ENCODE measurements at regions not wholly inside any gene's neighbourhood (a gene's known extent, or its start where the extent isn't known, plus 50 kb on each side); places are given as distances from the start of the nearest gene placed in this dataset.

DNA sequence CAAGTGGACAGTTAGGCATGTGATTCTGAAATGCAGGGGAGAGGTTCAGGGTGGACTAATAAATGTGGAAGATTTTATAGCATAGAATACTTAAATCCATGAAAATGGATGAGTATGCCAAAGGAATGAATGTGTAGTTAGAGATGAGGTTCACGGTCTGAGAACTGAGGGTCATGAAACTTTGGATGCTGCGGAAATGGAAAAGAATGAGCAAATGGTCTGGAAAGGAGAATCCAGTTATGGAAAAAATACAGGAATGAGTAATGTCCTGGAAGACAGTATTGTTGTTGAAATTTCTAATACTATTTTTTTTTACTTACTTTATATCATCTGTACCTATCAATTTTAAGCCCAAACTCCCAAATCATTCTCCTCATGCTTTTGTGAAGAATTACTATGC, 2369.4 kb downstream of the MAT2B start:
- H3K27me3 Mint-ChIP-seq: no peaks in the 10 kb centered on the region
- Histone ChIP-seq H3K36me3 (ENCODE audit: control insufficient read depth in 2 of 3, insufficient read depth in 3 of 3, low read length in 3 of 3) (no peaks in the 10 kb centered on the region), H3K27me3 (ENCODE audit: control insufficient read depth in 2 of 2, insufficient read depth in 2 of 2, low read length in 2 of 2) (no peaks in the 10 kb centered on the region), H3K4me3 (ENCODE audit: low read length) (no peak overlapping the region), H3K27ac (ENCODE audit: low read depth, low read length) (no peak overlapping the region), H3K4me1 (ENCODE audit: control insufficient read depth in 2 of 2, insufficient read depth in 2 of 2, low read length in 2 of 2) (no peaks in the 10 kb centered on the region), H3K9me3 (ENCODE audit: control insufficient read depth in 2 of 3, low read length in 3 of 3) (no peaks in the 10 kb centered on the region)
- DNase-seq: no peak
- intact Hi-C loops (cut with micrococcal nuclease): no loop called here
- ATAC-seq: no peak
- CTCF ChIA-PET: no interaction called here
- peaks cover 0 to 44% (median 14%) of the 10 kb centered on the region in 11 donors for H3K9me3 Mint-ChIP-seq
- H3K4me1 Mint-ChIP-seq: peaks cover 0 to 2% (median 0%) of the 10 kb centered on the region in 7 donors
- POLR2A ChIA-PET: no interaction called here
- H3K36me3 Mint-ChIP-seq: no peaks in the 10 kb centered on the region
- H3K4me3 Mint-ChIP-seq: no peak overlapping the region
- H3K27ac Mint-ChIP-seq: no peak overlapping the region

DNA sequence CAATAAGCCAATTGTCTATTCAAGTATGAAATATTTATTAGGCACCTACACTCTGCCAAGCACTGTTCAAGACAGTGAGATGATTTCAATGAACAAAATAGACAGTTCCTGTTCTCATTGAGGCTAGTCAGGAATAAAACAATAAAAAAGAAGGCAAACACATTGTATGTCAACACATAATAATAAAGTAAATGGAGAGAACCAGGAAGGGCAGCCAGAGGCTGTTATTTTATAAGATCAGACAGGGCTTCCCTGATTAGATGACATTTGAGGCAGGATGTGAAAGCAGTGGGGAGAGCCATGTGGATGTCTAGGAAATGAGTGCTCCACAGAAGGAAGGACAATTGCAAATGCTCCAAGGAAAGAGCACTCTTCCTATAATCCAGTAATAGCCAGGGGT, 2371.1 kb downstream of the MAT2B start:
- Histone ChIP-seq H3K9me3 (ENCODE audit: control insufficient read depth in 2 of 3, low read length in 3 of 3) (no peaks in the 10 kb centered on the region), H3K27me3 (ENCODE audit: control insufficient read depth in 2 of 2, insufficient read depth in 2 of 2, low read length in 2 of 2) (no peaks in the 10 kb centered on the region), H3K4me1 (ENCODE audit: control insufficient read depth in 2 of 2, insufficient read depth in 2 of 2, low read length in 2 of 2) (no peaks in the 10 kb centered on the region), H3K27ac (ENCODE audit: low read depth, low read length) (no peak overlapping the region), H3K36me3 (ENCODE audit: control insufficient read depth in 2 of 3, insufficient read depth in 3 of 3, low read length in 3 of 3) (no peaks in the 10 kb centered on the region), H3K4me3 (ENCODE audit: low read length) (no peak overlapping the region)
- H3K36me3 Mint-ChIP-seq: no peaks in the 10 kb centered on the region
- no peak for ATAC-seq
- ChIA-PET CTCF (no interaction called here), POLR2A (no interaction called here)
- intact Hi-C loops (cut with micrococcal nuclease): no loop called here
- no peak for DNase-seq
- peaks cover 0 to 2% (median 0%) of the 10 kb centered on the region in 7 donors for H3K4me1 Mint-ChIP-seq
- H3K27ac Mint-ChIP-seq: no peak overlapping the region
- H3K27me3 Mint-ChIP-seq: no peaks in the 10 kb centered on the region
- H3K9me3 Mint-ChIP-seq: peaks cover 0 to 40% (median 14%) of the 10 kb centered on the region in 11 donors
- H3K4me3 Mint-ChIP-seq: no peak overlapping the region

DNA sequence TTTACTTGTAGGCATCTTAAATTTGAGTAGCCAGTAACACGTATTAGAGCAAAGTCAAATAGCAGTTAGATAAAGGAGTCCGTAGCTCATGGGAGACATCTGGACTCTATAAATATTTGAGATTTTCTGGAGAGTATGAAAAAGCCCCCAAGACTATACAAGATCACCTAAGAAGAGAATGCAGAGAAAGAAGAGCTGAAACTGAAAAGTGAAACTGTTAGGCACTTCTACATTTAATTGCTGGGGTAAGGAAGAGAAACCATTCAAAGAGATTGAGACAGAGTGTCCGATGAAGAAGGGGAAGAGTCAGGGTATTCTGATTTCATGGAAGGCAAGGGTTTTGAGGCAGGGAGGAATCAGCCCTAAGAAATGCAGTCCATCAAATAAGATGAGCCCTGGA, 2372.1 kb downstream of the MAT2B start:
- H3K27me3 ChIP-seq (ENCODE audit: control insufficient read depth in 2 of 2, insufficient read depth in 2 of 2, low read length in 2 of 2): no peaks in the 10 kb centered on the region
- Mint-ChIP-seq H3K4me1 (peaks cover 0 to 2% (median 0%) of the 10 kb centered on the region in 7 donors), H3K27ac (no peak overlapping the region), H3K9me3 (peaks cover 0 to 40% (median 15%) of the 10 kb centered on the region in 11 donors), H3K36me3 (no peaks in the 10 kb centered on the region), H3K27me3 (no peaks in the 10 kb centered on the region), H3K4me3 (no peak overlapping the region)
- H3K27ac ChIP-seq (ENCODE audit: low read depth, low read length): no peak overlapping the region
- POLR2A ChIA-PET: no interaction called here
- no peak for DNase-seq
- no peak for ATAC-seq
- H3K36me3 ChIP-seq (ENCODE audit: control insufficient read depth in 2 of 3, insufficient read depth in 3 of 3, low read length in 3 of 3): no peaks in the 10 kb centered on the region
- no peaks in the 10 kb centered on the region for H3K4me1 ChIP-seq (ENCODE audit: control insufficient read depth in 2 of 2, insufficient read depth in 2 of 2, low read length in 2 of 2)
- H3K4me3 ChIP-seq (ENCODE audit: low read length): no peak overlapping the region
- intact Hi-C loops (cut with micrococcal nuclease): no loop called here
- no peaks in the 10 kb centered on the region for H3K9me3 ChIP-seq (ENCODE audit: control insufficient read depth in 2 of 3, low read length in 3 of 3)
- CTCF ChIA-PET: no interaction called here

- DNase-seq (no peak), ATAC-seq (no peak)
- H3K4me1 ChIP-seq (ENCODE audit: control insufficient read depth in 2 of 2, insufficient read depth in 2 of 2, low read length in 2 of 2): no peaks in the 10 kb centered on the region
- no peak overlapping the region for H3K4me3 ChIP-seq (ENCODE audit: low read length)
- Mint-ChIP-seq H3K27ac (no peak overlapping the region), H3K36me3 (no peaks in the 10 kb centered on the region), H3K4me1 (peaks cover 0 to 2% (median 0%) of the 10 kb centered on the region in 7 donors), H3K9me3 (peaks cover 0 to 32% (median 8%) of the 10 kb centered on the region in 11 donors), H3K27me3 (no peaks in the 10 kb centered on the region), H3K4me3 (no peak overlapping the region)
- no peaks in the 10 kb centered on the region for H3K36me3 ChIP-seq (ENCODE audit: control insufficient read depth in 2 of 3, insufficient read depth in 3 of 3, low read length in 3 of 3)
- POLR2A ChIA-PET: no interaction called here
- no peak overlapping the region for H3K27ac ChIP-seq (ENCODE audit: low read depth, low read length)
- H3K9me3 ChIP-seq (ENCODE audit: control insufficient read depth in 2 of 3, low read length in 3 of 3): no peaks in the 10 kb centered on the region
- no peaks in the 10 kb centered on the region for H3K27me3 ChIP-seq (ENCODE audit: control insufficient read depth in 2 of 2, insufficient read depth in 2 of 2, low read length in 2 of 2)
- CTCF ChIA-PET: no interaction called here
- intact Hi-C loops (cut with micrococcal nuclease): no loop called here
Observed at GRCh38 chr5:165881259-165881658, 2375.8 kb downstream of the MAT2B start.

- ATAC-seq: no peak
Observed at GRCh38 chr5:165882099-165882498, 2376.7 kb downstream of the MAT2B start.

DNA sequence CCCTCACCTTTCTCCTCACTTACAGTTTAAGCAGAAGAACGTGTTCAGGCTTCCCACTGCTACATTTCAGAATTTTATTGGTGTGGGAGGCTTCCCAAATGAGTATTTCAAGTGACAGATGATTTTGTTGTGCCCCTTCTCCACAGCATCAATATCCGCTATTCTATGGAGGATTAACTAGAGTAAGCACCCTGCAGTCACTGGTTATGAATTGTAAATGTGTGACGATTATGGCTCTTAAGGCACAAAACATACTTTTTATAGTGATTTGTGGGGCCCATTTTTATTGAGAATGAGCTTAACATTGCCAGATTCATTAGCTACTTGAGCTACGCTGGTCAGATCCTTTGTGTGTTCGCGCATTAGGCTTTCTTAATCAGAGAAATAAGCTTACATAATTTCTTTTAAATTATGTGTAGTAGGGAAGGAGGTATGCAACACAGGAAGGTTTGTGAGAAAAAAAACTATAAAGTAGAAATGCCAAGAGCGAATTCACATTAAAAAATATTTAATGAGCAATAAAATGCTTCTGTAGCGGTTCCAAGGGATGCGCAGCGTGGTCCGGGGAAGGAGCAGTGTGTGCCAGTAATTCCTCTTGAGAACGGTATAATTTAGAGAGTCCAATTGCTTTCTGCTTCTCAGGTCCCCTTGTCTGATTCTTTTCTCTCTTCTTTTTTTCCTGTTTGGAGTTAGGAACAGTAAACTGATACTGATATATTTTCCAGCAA, 2380.4 kb downstream of the MAT2B start:
- Mint-ChIP-seq H3K36me3 (no peaks in the 10 kb centered on the region), H3K4me1 (no peaks in the 10 kb centered on the region), H3K27ac (no peak overlapping the region), H3K27me3 (no peaks in the 10 kb centered on the region), H3K9me3 (peaks cover 0 to 29% (median 8%) of the 10 kb centered on the region in 11 donors), H3K4me3 (no peak overlapping the region)
- intact Hi-C loops (cut with micrococcal nuclease): no loop called here
- CTCF ChIA-PET: no interaction called here
- H3K4me3 ChIP-seq (ENCODE audit: low read length): no peak overlapping the region
- ATAC-seq: no peak
- no peaks in the 10 kb centered on the region for H3K4me1 ChIP-seq (ENCODE audit: control insufficient read depth in 2 of 2, insufficient read depth in 2 of 2, low read length in 2 of 2)
- POLR2A ChIA-PET: no interaction called here
- H3K36me3 ChIP-seq (ENCODE audit: control insufficient read depth in 2 of 3, insufficient read depth in 3 of 3, low read length in 3 of 3): no peaks in the 10 kb centered on the region
- H3K27me3 ChIP-seq (ENCODE audit: control insufficient read depth in 2 of 2, insufficient read depth in 2 of 2, low read length in 2 of 2): no peaks in the 10 kb centered on the region
- no peak for DNase-seq
- H3K9me3 ChIP-seq (ENCODE audit: control insufficient read depth in 2 of 3, low read length in 3 of 3): no peaks in the 10 kb centered on the region
- no peak overlapping the region for H3K27ac ChIP-seq (ENCODE audit: low read depth, low read length)

More at GRCh38 chr5:165882099-165882498, 2376.7 kb downstream of the MAT2B start:
- CTCF ChIA-PET: no interaction called here
- Histone ChIP-seq H3K9me3 (ENCODE audit: control insufficient read depth in 2 of 3, low read length in 3 of 3) (no peaks in the 10 kb centered on the region), H3K4me3 (ENCODE audit: low read length) (no peak overlapping the region), H3K27me3 (ENCODE audit: control insufficient read depth in 2 of 2, insufficient read depth in 2 of 2, low read length in 2 of 2) (no peaks in the 10 kb centered on the region), H3K4me1 (ENCODE audit: control insufficient read depth in 2 of 2, insufficient read depth in 2 of 2, low read length in 2 of 2) (no peaks in the 10 kb centered on the region), H3K36me3 (ENCODE audit: control insufficient read depth in 2 of 3, insufficient read depth in 3 of 3, low read length in 3 of 3) (no peaks in the 10 kb centered on the region), H3K27ac (ENCODE audit: low read depth, low read length) (no peak overlapping the region)
- POLR2A ChIA-PET: no interaction called here
- intact Hi-C loops (cut with micrococcal nuclease): no loop called here
- H3K36me3 Mint-ChIP-seq: no peaks in the 10 kb centered on the region
- peaks cover 0 to 26% (median 6%) of the 10 kb centered on the region in 11 donors for H3K9me3 Mint-ChIP-seq
- DNase-seq: no peak
- no peak overlapping the region for H3K4me3 Mint-ChIP-seq
- H3K27ac Mint-ChIP-seq: no peak overlapping the region
- peaks cover 0 to 2% (median 0%) of the 10 kb centered on the region in 7 donors for H3K4me1 Mint-ChIP-seq
- H3K27me3 Mint-ChIP-seq: no peaks in the 10 kb centered on the region

DNA sequence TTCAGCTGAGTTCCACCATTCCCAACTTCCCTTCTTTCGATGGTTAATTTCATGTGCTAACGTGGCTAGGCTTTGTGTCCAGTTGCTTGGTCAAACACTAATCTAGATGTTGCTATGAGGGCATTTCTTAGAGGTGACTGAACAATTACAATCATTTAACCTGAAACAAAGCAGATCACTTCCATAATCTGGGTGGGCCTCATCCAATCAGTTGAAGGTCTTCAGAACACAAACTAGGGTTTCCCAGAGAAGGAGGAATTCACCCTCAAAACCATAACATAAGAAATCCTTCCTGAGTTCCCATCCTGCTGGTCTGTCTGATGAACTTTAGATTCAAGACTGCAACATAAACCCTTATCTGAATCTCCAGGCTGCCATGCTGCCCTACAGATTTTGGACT, 2381.7 kb downstream of the MAT2B start:
- no peaks in the 10 kb centered on the region for H3K27me3 Mint-ChIP-seq
- Histone ChIP-seq H3K36me3 (ENCODE audit: control insufficient read depth in 2 of 3, insufficient read depth in 3 of 3, low read length in 3 of 3) (no peaks in the 10 kb centered on the region), H3K4me3 (ENCODE audit: low read length) (no peak overlapping the region), H3K27ac (ENCODE audit: low read depth, low read length) (no peak overlapping the region), H3K27me3 (ENCODE audit: control insufficient read depth in 2 of 2, insufficient read depth in 2 of 2, low read length in 2 of 2) (no peaks in the 10 kb centered on the region), H3K4me1 (ENCODE audit: control insufficient read depth in 2 of 2, insufficient read depth in 2 of 2, low read length in 2 of 2) (no peaks in the 10 kb centered on the region), H3K9me3 (ENCODE audit: control insufficient read depth in 2 of 3, low read length in 3 of 3) (no peaks in the 10 kb centered on the region)
- no peak for ATAC-seq
- H3K27ac Mint-ChIP-seq: no peak overlapping the region
- intact Hi-C loops (cut with micrococcal nuclease): no loop called here
- POLR2A ChIA-PET: no interaction called here
- CTCF ChIA-PET: no interaction called here
- no peak overlapping the region for H3K4me3 Mint-ChIP-seq
- H3K4me1 Mint-ChIP-seq: no peaks in the 10 kb centered on the region
- H3K9me3 Mint-ChIP-seq: peaks cover 0 to 31% (median 8%) of the 10 kb centered on the region in 11 donors
- DNase-seq: no peak
- no peaks in the 10 kb centered on the region for H3K36me3 Mint-ChIP-seq

All from naive thymus-derived CD4-positive, alpha-beta T cell (primary cell).